ENCODE measurements at regions not wholly inside any gene's neighbourhood (a gene's known extent, or its start where the extent isn't known, plus 50 kb on each side); places are given as distances from the start of the nearest gene placed in this dataset.

GRCh38 chr1:172949096-172949495 is 101.6 kb downstream of the TNFSF18 start:
- Histone ChIP-seq H3K9me3 (ENCODE audit: insufficient read depth, low read depth, low read length) (no peaks in the 10 kb centered on the region), H3K27ac (ENCODE audit: low read length) (no peak overlapping the region), H3K4me1 (ENCODE audit: insufficient read depth, low read length) (no peaks in the 10 kb centered on the region), H3K27me3 (ENCODE audit: insufficient read depth, low read length) (no peaks in the 10 kb centered on the region), H3K36me3 (ENCODE audit: insufficient read depth, low read depth, low read length) (no peaks in the 10 kb centered on the region), H3K4me3 (ENCODE audit: low read length) (no peak overlapping the region), H3K9ac (ENCODE audit: low read depth, low read length) (no peak overlapping the region)

- Histone ChIP-seq H3K9me3 (ENCODE audit: insufficient read depth, low read depth, low read length) (no peaks in the 10 kb centered on the region), H3K27me3 (ENCODE audit: insufficient read depth, low read length) (no peaks in the 10 kb centered on the region), H3K27ac (ENCODE audit: low read length) (no peak overlapping the region), H3K4me1 (ENCODE audit: insufficient read depth, low read length) (no peaks in the 10 kb centered on the region), H3K36me3 (ENCODE audit: insufficient read depth, low read depth, low read length) (no peaks in the 10 kb centered on the region), H3K4me3 (ENCODE audit: low read length) (no peak overlapping the region), H3K9ac (ENCODE audit: low read depth, low read length) (no peak overlapping the region)
These were observed 100.2 kb downstream of the TNFSF18 start for GRCh38 chr1:172950528-172950927.

GRCh38 chr1:172951730-172952365 is 98.9 kb downstream of the TNFSF18 start:
- Histone ChIP-seq H3K27ac (ENCODE audit: low read length) (no peak overlapping the region), H3K36me3 (ENCODE audit: insufficient read depth, low read depth, low read length) (no peaks in the 10 kb centered on the region), H3K27me3 (ENCODE audit: insufficient read depth, low read length) (no peaks in the 10 kb centered on the region), H3K4me3 (ENCODE audit: low read length) (no peak overlapping the region), H3K9me3 (ENCODE audit: insufficient read depth, low read depth, low read length) (no peaks in the 10 kb centered on the region), H3K9ac (ENCODE audit: low read depth, low read length) (no peak overlapping the region), H3K4me1 (ENCODE audit: insufficient read depth, low read length) (no peaks in the 10 kb centered on the region)

- H3K4me3 ChIP-seq (ENCODE audit: low read length), result no peak overlapping the region
- no peaks in the 10 kb centered on the region for H3K27me3 ChIP-seq (ENCODE audit: insufficient read depth, low read length)
- no peak overlapping the region for H3K27ac ChIP-seq (ENCODE audit: low read length)
- H3K4me1 ChIP-seq (ENCODE audit: insufficient read depth, low read length), result peaks cover 3% of the 10 kb centered on the region; the same call in 1 of the 2 replicates
- no peaks in the 10 kb centered on the region for H3K9me3 ChIP-seq (ENCODE audit: insufficient read depth, low read depth, low read length)
- no peaks in the 10 kb centered on the region for H3K36me3 ChIP-seq (ENCODE audit: insufficient read depth, low read depth, low read length)
- no peak overlapping the region for H3K9ac ChIP-seq (ENCODE audit: low read depth, low read length)
These were observed 98.2 kb downstream of the TNFSF18 start for GRCh38 chr1:172952516-172952915.

GRCh38 chr1:172954476-172955150 is 96.1 kb downstream of the TNFSF18 start:
- no peak overlapping the region for H3K9ac ChIP-seq (ENCODE audit: low read depth, low read length)
- no peak overlapping the region for H3K27ac ChIP-seq (ENCODE audit: low read length)
- no peaks in the 10 kb centered on the region for H3K9me3 ChIP-seq (ENCODE audit: insufficient read depth, low read depth, low read length)
- H3K4me3 ChIP-seq (ENCODE audit: low read length), result no peak overlapping the region
- H3K4me1 ChIP-seq (ENCODE audit: insufficient read depth, low read length), result peaks cover 3% of the 10 kb centered on the region; the same call in 1 of the 2 replicates
- H3K27me3 ChIP-seq (ENCODE audit: insufficient read depth, low read length), result no peaks in the 10 kb centered on the region
- no peaks in the 10 kb centered on the region for H3K36me3 ChIP-seq (ENCODE audit: insufficient read depth, low read depth, low read length)

- Histone ChIP-seq H3K4me1 (ENCODE audit: insufficient read depth, low read length) (peaks cover 3% of the 10 kb centered on the region; the same call in 1 of the 2 replicates), H3K27ac (ENCODE audit: low read length) (no peak overlapping the region), H3K4me3 (ENCODE audit: low read length) (no peak overlapping the region), H3K9ac (ENCODE audit: low read depth, low read length) (no peak overlapping the region), H3K36me3 (ENCODE audit: insufficient read depth, low read depth, low read length) (no peaks in the 10 kb centered on the region), H3K27me3 (ENCODE audit: insufficient read depth, low read length) (no peaks in the 10 kb centered on the region), H3K9me3 (ENCODE audit: insufficient read depth, low read depth, low read length) (no peaks in the 10 kb centered on the region)
These were observed 95.5 kb downstream of the TNFSF18 start for GRCh38 chr1:172955161-172955815.

- Histone ChIP-seq H3K4me1 (ENCODE audit: insufficient read depth, low read length) (peaks cover 3% of the 10 kb centered on the region; the same call in 1 of the 2 replicates), H3K27me3 (ENCODE audit: insufficient read depth, low read length) (no peaks in the 10 kb centered on the region), H3K9ac (ENCODE audit: low read depth, low read length) (no peak overlapping the region), H3K27ac (ENCODE audit: low read length) (no peak overlapping the region), H3K9me3 (ENCODE audit: insufficient read depth, low read depth, low read length) (no peaks in the 10 kb centered on the region), H3K4me3 (ENCODE audit: low read length) (no peak overlapping the region), H3K36me3 (ENCODE audit: insufficient read depth, low read depth, low read length) (no peaks in the 10 kb centered on the region)
These were observed 93.9 kb downstream of the TNFSF18 start for GRCh38 chr1:172956871-172957270.

GRCh38 chr1:172957491-172957890 is 93.2 kb downstream of the TNFSF18 start:
- H3K9me3 ChIP-seq (ENCODE audit: insufficient read depth, low read depth, low read length), result no peaks in the 10 kb centered on the region
- H3K36me3 ChIP-seq (ENCODE audit: insufficient read depth, low read depth, low read length), result no peaks in the 10 kb centered on the region
- H3K4me3 ChIP-seq (ENCODE audit: low read length), result no peak overlapping the region
- no peaks in the 10 kb centered on the region for H3K27me3 ChIP-seq (ENCODE audit: insufficient read depth, low read length)
- no peak overlapping the region for H3K27ac ChIP-seq (ENCODE audit: low read length)
- peaks cover 3% of the 10 kb centered on the region; the same call in 1 of the 2 replicates for H3K4me1 ChIP-seq (ENCODE audit: insufficient read depth, low read length)
- no peak overlapping the region for H3K9ac ChIP-seq (ENCODE audit: low read depth, low read length)

GRCh38 chr1:172959571-172959970 is 91.2 kb downstream of the TNFSF18 start:
- Histone ChIP-seq H3K36me3 (ENCODE audit: insufficient read depth, low read depth, low read length) (no peaks in the 10 kb centered on the region), H3K27me3 (ENCODE audit: insufficient read depth, low read length) (no peaks in the 10 kb centered on the region), H3K4me1 (ENCODE audit: insufficient read depth, low read length) (peaks cover 3% of the 10 kb centered on the region; the same call in 1 of the 2 replicates), H3K4me3 (ENCODE audit: low read length) (no peak overlapping the region), H3K27ac (ENCODE audit: low read length) (no peak overlapping the region), H3K9me3 (ENCODE audit: insufficient read depth, low read depth, low read length) (no peaks in the 10 kb centered on the region), H3K9ac (ENCODE audit: low read depth, low read length) (no peak overlapping the region)

- H3K27ac ChIP-seq (ENCODE audit: low read length), result no peak overlapping the region
- no peak overlapping the region for H3K9ac ChIP-seq (ENCODE audit: low read depth, low read length)
- no peaks in the 10 kb centered on the region for H3K36me3 ChIP-seq (ENCODE audit: insufficient read depth, low read depth, low read length)
- no peaks in the 10 kb centered on the region for H3K27me3 ChIP-seq (ENCODE audit: insufficient read depth, low read length)
- peaks cover 3% of the 10 kb centered on the region; the same call in 1 of the 2 replicates for H3K4me1 ChIP-seq (ENCODE audit: insufficient read depth, low read length)
- H3K4me3 ChIP-seq (ENCODE audit: low read length), result no peak overlapping the region
- H3K9me3 ChIP-seq (ENCODE audit: insufficient read depth, low read depth, low read length), result no peaks in the 10 kb centered on the region
These were observed 90.7 kb downstream of the TNFSF18 start for GRCh38 chr1:172960019-172960418.

- H3K27ac ChIP-seq (ENCODE audit: low read length), result no peak overlapping the region
- no peaks in the 10 kb centered on the region for H3K9me3 ChIP-seq (ENCODE audit: insufficient read depth, low read depth, low read length)
- no peaks in the 10 kb centered on the region for H3K36me3 ChIP-seq (ENCODE audit: insufficient read depth, low read depth, low read length)
- no peak overlapping the region for H3K4me3 ChIP-seq (ENCODE audit: low read length)
- H3K27me3 ChIP-seq (ENCODE audit: insufficient read depth, low read length), result no peaks in the 10 kb centered on the region
- no peak overlapping the region for H3K9ac ChIP-seq (ENCODE audit: low read depth, low read length)
- peaks cover 3% of the 10 kb centered on the region; the same call in 1 of the 2 replicates for H3K4me1 ChIP-seq (ENCODE audit: insufficient read depth, low read length)
These were observed 90.1 kb downstream of the TNFSF18 start for GRCh38 chr1:172960454-172961208.

All from iPS-20b (cell line).